ENCODE measurements at regions not wholly inside any gene's neighbourhood (a gene's known extent, or its start where the extent isn't known, plus 50 kb on each side); places are given as distances from the start of the nearest gene placed in this dataset.

GRCh38 chr16:26605626-26606271 lies 461.0 kb upstream of the C16orf82 start (continued):
- no peak for TF ChIP-seq STAT6 (CRISPR knock-in tag; IDR thresholded peaks at IDR 0.05)
- no peak for TF ChIP-seq MEF2A (IDR thresholded peaks at IDR 0.05; ENCODE audit: control insufficient read depth, low read depth, low read length)
- TF ChIP-seq, protein P1, sequence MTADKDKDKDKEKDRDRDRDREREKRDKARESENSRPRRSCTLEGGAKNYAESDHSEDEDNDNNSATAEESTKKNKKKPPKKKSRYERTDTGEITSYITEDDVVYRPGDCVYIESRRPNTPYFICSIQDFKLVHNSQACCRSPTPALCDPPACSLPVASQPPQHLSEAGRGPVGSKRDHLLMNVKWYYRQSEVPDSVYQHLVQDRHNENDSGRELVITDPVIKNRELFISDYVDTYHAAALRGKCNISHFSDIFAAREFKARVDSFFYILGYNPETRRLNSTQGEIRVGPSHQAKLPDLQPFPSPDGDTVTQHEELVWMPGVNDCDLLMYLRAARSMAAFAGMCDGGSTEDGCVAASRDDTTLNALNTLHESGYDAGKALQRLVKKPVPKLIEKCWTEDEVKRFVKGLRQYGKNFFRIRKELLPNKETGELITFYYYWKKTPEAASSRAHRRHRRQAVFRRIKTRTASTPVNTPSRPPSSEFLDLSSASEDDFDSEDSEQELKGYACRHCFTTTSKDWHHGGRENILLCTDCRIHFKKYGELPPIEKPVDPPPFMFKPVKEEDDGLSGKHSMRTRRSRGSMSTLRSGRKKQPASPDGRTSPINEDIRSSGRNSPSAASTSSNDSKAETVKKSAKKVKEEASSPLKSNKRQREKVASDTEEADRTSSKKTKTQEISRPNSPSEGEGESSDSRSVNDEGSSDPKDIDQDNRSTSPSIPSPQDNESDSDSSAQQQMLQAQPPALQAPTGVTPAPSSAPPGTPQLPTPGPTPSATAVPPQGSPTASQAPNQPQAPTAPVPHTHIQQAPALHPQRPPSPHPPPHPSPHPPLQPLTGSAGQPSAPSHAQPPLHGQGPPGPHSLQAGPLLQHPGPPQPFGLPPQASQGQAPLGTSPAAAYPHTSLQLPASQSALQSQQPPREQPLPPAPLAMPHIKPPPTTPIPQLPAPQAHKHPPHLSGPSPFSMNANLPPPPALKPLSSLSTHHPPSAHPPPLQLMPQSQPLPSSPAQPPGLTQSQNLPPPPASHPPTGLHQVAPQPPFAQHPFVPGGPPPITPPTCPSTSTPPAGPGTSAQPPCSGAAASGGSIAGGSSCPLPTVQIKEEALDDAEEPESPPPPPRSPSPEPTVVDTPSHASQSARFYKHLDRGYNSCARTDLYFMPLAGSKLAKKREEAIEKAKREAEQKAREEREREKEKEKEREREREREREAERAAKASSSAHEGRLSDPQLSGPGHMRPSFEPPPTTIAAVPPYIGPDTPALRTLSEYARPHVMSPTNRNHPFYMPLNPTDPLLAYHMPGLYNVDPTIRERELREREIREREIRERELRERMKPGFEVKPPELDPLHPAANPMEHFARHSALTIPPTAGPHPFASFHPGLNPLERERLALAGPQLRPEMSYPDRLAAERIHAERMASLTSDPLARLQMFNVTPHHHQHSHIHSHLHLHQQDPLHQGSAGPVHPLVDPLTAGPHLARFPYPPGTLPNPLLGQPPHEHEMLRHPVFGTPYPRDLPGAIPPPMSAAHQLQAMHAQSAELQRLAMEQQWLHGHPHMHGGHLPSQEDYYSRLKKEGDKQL (CRISPR knock-in tag; IDR thresholded peaks at IDR 0.05; ENCODE audit: borderline replicate concordance): no peak
